NT2/D1 (cell line): ENCODE measurements at regions not wholly inside any gene's neighbourhood (a gene's known extent, or its start where the extent isn't known, plus 50 kb on each side); places are given as distances from the start of the nearest gene placed in this dataset.

ENCODE experiments used
- DNase-seq: peaks from one replicate; pipeline ENCODE4 v3.0.0-alpha.2; 2011; ENCODE audit warnings: low read depth, low spot score
- H3K27me3 ChIP-seq: 2 replicates; pipeline ENCODE4 v1.6.0; 2011; ENCODE audit warnings: mild to moderate bottlenecking; ENCODE audit not compliant: insufficient read length, insufficient read depth
- H3K36me3 ChIP-seq: 2 replicates; pipeline ENCODE4 v1.6.1; 2011; ENCODE audit warnings: mild to moderate bottlenecking, low read length, mixed read lengths; ENCODE audit not compliant: insufficient read depth, insufficient read length
- H3K4me1 ChIP-seq: 2 replicates; pipeline ENCODE4 v1.5.1; 2011; ENCODE audit not compliant: insufficient read depth, insufficient read length
- H3K4me3 ChIP-seq: 2 replicates; pipeline ENCODE4 v1.5.1; 2011; ENCODE audit warnings: low read depth; ENCODE audit not compliant: insufficient read length
- H3K9ac ChIP-seq: 2 replicates; pipeline ENCODE4 v1.6.0; 2011; ENCODE audit warnings: low read depth; ENCODE audit not compliant: insufficient read length
- H3K9me3 ChIP-seq: 2 replicates; pipeline ENCODE4 v1.5.1; 2011; ENCODE audit warnings: mild to moderate bottlenecking, low read length; ENCODE audit not compliant: insufficient read depth
- SUZ12 ChIP-seq: IDR thresholded peaks from 2 replicates; pipeline ENCODE4 v1.6.1; 2011; ENCODE audit not compliant: insufficient read length, insufficient read depth; ENCODE audit errors: extremely low read depth
- YY1 ChIP-seq: IDR thresholded peaks from 2 replicates; pipeline ENCODE4 v1.6.1; 2011; ENCODE audit not compliant: insufficient read length, insufficient read depth
- ZNF274 ChIP-seq: IDR thresholded peaks from 2 replicates; pipeline ENCODE4 v1.6.1; 2011; ENCODE audit warnings: mild to moderate bottlenecking, low read depth, low read length

DNA sequence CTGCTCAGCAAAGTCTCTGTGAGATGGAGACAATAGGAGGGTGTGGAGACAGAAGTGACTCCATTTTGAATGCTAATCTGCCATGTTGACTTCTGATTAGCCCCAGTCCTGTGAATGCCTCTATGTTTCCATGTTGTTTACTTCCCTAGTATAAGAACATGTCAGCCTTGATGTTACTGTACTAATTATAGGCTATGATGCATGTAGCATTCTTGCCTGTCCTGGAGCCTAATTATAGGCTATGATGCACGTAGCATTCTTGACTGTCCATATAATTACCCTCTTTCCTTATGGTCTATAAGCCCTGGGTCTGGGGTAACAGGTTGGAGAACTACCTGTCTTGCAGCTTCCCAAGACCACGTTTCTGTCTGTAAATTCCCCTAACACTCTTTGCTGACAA lies 353.3 kb upstream of the CLINT1 start:
- DNase-seq = no peak
- no peaks in the 10 kb centered on the region for H3K4me1 ChIP-seq
- no peaks in the 10 kb centered on the region for H3K36me3 ChIP-seq
- TF ChIP-seq SUZ12 (no peak), ZNF274 (no peak)
- H3K9me3 ChIP-seq = no peaks in the 10 kb centered on the region
- H3K9ac ChIP-seq = no peak overlapping the region
- no peak overlapping the region for H3K4me3 ChIP-seq
- H3K27me3 ChIP-seq = no peaks in the 10 kb centered on the region

GRCh38 chr5:158209219-158209908 lies 350.4 kb upstream of the CLINT1 start:
- no peaks in the 10 kb centered on the region for H3K36me3 ChIP-seq
- H3K9me3 ChIP-seq = no peaks in the 10 kb centered on the region
- no peaks in the 10 kb centered on the region for H3K27me3 ChIP-seq
- H3K4me1 ChIP-seq = no peaks in the 10 kb centered on the region
- no peak overlapping the region for H3K9ac ChIP-seq
- H3K4me3 ChIP-seq = no peak overlapping the region
- DNase-seq = no peak
- TF ChIP-seq ZNF274 = no peak
- TF ChIP-seq SUZ12 = no peak
- TF ChIP-seq YY1 = no peak

- DNase-seq = no peak
- Histone ChIP-seq H3K4me1 (no peaks in the 10 kb centered on the region), H3K9ac (no peak overlapping the region), H3K27me3 (no peaks in the 10 kb centered on the region), H3K4me3 (no peak overlapping the region), H3K9me3 (no peaks in the 10 kb centered on the region), H3K36me3 (no peaks in the 10 kb centered on the region)
- no peak for TF ChIP-seq ZNF274
- no peak for TF ChIP-seq YY1
- no peak for TF ChIP-seq SUZ12
Measured at GRCh38 chr5:158207733-158208132, 348.8 kb upstream of the CLINT1 start.

DNA sequence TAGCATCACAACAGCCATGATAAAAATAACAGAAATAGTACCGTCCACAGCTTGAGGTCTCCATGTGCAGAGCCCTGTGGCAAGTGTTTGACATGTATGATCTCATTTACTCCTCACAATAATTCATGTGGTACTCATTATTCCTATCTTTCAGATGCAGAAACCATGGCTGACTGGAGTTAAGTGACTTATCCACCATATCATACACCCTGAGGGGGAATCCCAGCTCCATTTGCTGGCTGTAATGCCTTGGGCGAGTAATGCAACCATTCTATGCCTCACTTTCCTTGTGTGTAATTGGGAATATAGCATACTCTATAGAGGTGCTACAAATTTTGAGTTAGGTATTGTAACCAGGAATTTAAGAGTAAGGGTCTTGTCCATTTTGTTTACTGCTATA lies 347.0 kb upstream of the CLINT1 start:
- H3K27me3 ChIP-seq = no peaks in the 10 kb centered on the region
- no peaks in the 10 kb centered on the region for H3K36me3 ChIP-seq
- no peak for TF ChIP-seq ZNF274
- TF ChIP-seq YY1 = no peak
- TF ChIP-seq SUZ12 = no peak

DNA sequence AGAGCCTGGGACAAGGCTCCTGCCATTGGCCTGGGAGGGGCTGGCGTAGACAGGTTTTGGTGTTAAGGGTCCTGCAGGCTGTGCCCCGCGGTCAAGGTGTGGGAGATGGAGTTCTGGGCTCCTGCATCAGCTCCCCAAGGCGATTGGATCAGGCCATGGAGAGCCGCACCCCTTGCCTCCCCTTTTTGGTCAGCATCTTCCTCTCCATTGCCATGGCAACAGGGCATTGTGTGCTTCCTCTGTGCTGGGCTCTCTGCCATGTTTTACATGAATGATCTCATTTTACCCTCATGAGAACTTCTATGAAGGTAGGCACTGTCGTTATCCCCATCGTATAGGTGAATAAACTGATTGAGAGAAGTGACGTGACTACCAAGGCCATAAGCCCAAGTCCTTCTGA lies 344.3 kb upstream of the CLINT1 start:
- no peak for TF ChIP-seq YY1
- no peak for TF ChIP-seq SUZ12
- TF ChIP-seq ZNF274 = no peak
- no peaks in the 10 kb centered on the region for H3K4me1 ChIP-seq
- H3K27me3 ChIP-seq = no peaks in the 10 kb centered on the region
- DNase-seq = no peak
- no peaks in the 10 kb centered on the region for H3K9me3 ChIP-seq
- no peak overlapping the region for H3K9ac ChIP-seq
- H3K4me3 ChIP-seq = no peak overlapping the region
- H3K36me3 ChIP-seq = no peaks in the 10 kb centered on the region

More for the DNA sequence above, 347.0 kb upstream of the CLINT1 start:
- H3K9ac ChIP-seq = no peak overlapping the region
- H3K4me1 ChIP-seq = no peaks in the 10 kb centered on the region
- H3K9me3 ChIP-seq = no peaks in the 10 kb centered on the region
- no peak for DNase-seq
- no peak overlapping the region for H3K4me3 ChIP-seq

GRCh38 chr5:158202801-158203200 lies 343.9 kb upstream of the CLINT1 start:
- Histone ChIP-seq H3K4me1 (no peaks in the 10 kb centered on the region), H3K9me3 (no peaks in the 10 kb centered on the region), H3K27me3 (no peaks in the 10 kb centered on the region), H3K36me3 (no peaks in the 10 kb centered on the region), H3K9ac (no peak overlapping the region), H3K4me3 (no peak overlapping the region)
- no peak for DNase-seq
- no peak for TF ChIP-seq ZNF274
- TF ChIP-seq YY1 = no peak
- TF ChIP-seq SUZ12 = no peak

DNA sequence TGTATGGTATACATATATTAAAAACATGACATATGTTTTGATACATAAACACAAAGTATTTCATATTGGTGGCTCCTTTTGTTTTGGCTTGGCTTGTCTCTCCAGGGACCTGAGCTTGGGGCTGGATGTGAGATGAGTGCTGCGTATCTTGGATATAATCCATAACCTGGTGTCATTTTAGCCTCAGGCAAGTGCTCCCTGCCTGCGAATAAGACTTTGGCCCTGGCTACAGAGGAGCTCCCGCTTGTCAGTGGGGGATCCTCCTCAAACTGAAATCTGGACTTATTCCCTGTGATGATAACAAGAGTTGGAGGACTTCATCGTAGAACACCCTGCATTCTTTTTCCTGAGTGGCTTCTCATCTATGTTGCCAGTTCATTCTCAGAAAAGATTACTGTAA lies 341.7 kb upstream of the CLINT1 start:
- TF ChIP-seq SUZ12 = no peak
- TF ChIP-seq YY1 = no peak
- no peak for TF ChIP-seq ZNF274
- Histone ChIP-seq H3K36me3 (no peaks in the 10 kb centered on the region), H3K4me3 (no peak overlapping the region), H3K27me3 (no peaks in the 10 kb centered on the region), H3K4me1 (no peaks in the 10 kb centered on the region), H3K9me3 (no peaks in the 10 kb centered on the region), H3K9ac (no peak overlapping the region)
- no peak for DNase-seq

DNA sequence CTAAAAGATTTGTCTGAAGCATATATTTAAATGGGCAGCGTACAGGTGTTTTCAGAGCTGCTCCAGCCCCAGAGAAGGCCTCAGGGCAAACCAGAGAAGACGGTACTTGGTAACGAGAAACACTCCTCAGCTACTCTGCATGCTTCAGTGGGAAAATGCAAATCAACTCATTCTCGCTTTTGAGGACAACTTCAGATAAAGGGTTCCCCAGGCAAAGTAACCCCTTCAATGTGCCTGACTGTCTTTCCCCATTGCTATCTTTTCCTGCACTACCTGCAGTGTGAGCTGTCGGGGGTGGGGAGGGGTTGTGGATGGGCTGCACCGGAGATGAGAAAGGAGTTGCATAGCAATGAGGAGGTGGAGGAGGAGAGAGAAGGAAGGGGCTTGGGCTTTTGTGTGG lies 339.7 kb upstream of the CLINT1 start:
- Histone ChIP-seq H3K9ac (no peak overlapping the region), H3K4me1 (no peaks in the 10 kb centered on the region)
- TF ChIP-seq YY1 (no peak), ZNF274 (no peak), SUZ12 (no peak)

More for the DNA sequence above, 339.7 kb upstream of the CLINT1 start:
- H3K9me3 ChIP-seq = no peaks in the 10 kb centered on the region
- no peaks in the 10 kb centered on the region for H3K27me3 ChIP-seq
- H3K4me3 ChIP-seq = no peak overlapping the region
- DNase-seq = no peak
- H3K36me3 ChIP-seq = no peaks in the 10 kb centered on the region
